HG03095 (cell line): ENCODE measurements at regions not wholly inside any gene's neighbourhood (a gene's known extent, or its start where the extent isn't known, plus 50 kb on each side); places are given as distances from the start of the nearest gene placed in this dataset.
"Not testable (repeated sequence)": the region's sequence is repeated elsewhere in the genome, so short reads cannot be mapped to it uniquely, and the experiment has no call there.

ENCODE experiments used
- ATAC-seq: cut with Tn5 transposase; IDR thresholded peaks from one replicate; pipeline ENCODE4 v1.9.1; 2021; ENCODE audit warnings: moderate library complexity; ENCODE audit not compliant: unreplicated experiment

DNA sequence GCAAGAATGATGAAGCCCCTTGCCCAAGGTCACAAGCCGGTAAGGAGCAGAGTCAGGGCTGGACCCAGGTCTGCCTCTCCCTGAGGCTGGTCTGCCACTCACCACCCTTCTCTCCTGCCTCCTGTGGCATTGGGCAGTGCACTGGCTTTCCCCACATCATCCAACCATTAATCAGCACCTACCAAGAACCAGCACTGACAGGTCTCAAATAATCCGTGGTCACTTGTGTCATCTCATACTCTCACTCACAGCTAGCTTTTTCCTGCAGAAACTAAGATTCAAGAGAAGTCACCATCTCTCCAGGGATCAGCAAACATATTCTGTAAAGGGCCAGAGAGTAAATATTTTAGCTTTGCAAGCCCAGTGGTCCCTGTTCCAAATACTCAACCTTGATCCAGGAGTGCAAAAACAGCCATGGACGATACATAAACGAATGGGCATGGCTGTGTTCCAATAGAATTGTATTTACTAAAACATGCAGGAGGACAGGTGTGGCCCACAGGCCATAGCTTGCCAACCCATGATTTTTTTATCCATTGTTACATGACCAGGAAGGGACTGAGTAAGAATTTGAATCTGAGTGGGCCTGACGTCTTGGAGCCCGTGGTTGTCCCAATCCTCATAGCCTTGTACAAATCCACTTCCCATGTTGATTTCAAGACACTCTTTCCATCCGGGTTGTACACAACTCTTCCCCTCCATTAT is 374.2 kb downstream of the BCL11B start:
- no peak for ATAC-seq

DNA sequence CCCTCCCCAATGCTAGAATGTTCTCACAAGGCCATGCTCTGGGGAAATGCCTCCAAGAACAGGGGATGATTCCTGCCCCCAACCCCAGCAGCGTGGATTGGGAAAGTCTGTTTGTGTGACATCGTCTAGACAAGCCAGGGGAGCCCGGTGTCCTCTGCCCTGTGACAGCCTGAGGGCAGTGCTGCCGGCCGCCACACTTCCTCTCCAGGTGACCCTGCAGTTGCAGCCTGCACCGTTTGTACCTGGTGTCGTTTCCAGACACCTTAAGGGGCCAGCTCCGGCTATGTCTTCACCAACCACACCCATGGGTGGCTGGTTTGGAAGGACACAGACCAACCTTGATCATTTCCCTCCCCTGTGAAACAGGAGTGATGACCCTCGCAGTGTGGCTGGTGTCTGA is 372.6 kb downstream of the BCL11B start:
- no peak for ATAC-seq

DNA sequence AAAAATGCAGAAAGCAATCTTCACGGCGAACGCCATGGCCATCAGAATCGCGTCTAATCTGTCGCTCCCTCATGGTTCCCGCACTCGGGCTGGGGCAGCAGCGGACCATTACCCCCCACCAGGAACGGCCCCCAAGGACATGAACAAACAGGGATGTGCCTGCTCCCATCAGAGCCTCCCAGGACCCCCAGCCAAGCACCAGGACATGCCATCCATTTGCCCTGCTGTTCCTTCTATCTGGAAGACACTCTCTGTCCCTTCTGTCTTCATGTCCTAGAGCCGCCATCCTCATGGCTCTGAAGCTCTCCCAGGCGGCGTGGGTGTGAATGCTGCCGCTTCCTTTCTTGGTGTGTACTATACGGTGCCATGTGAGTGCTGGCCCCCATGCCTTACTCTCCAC is 371.8 kb downstream of the BCL11B start:
- ATAC-seq: no peak

DNA sequence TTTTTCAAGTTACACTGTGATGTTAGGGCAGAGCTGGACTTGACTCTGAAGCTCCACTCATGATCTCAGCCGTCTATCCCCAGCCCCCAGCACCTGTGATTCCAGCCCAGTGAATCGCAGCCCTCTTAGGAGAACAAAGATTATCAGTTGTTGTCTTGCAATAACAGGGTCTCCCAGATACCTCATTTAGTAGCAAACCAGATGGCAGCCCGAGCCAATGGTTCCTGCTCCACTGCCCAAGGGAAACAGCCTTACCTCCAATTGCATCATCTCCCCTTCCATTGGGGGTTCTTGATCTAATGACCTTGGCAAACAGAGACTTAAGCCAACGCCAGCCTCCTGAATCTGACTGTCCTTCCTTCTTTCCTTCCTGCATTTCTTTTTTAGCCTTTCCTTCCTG is 371.2 kb downstream of the BCL11B start:
- ATAC-seq: no peak

DNA sequence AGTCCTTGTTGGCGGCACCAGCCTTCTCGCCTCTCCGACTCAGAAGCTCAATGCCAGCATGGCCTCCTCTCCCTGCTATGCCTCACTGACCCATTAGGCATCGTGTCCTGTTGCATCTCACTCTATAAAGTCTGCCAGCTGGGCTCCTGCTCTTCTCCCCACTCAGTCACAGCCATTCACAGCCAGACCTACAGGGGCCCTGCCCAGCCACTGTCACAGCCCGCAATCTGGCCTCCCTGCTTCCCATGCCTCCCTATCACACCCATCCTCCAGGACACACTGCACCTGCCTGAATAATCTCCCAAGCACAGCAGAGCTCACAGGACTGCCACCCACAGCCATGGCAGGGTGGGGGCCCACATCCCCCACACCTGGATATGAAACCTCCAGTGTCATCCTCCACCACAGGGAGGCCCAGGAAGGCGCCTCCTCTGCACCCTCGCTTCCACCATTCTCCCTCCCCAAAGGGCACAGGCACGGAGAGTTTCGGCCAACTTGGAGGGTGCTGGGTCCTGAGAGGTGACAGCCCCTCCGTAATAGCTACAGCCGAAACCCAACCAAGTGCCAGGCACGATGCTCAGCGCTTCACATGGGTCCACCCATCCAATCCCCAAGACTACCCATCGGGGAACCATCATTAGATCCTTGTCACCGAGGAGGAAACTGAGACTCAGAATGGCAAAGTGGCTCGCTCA is 370.3 kb downstream of the BCL11B start:
- ATAC-seq: no peak

DNA sequence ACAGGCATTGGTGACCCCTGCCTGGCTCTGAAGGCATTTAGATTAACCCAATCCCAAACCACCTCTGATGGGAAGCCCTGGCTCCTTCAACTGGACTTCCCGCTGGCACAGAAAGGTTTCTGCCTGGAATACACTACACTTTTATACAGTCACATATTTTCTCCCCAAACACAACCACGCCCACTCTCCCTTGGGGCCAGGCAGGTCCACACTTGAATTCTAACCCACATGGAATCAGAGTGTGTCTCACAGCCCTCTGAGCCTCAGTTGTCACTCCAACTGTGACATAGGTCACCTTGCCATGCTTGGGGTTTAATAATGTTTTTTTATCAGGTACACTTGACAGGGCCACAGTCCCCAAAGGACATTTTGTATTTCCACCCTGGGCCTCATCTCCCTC is 368.6 kb downstream of the BCL11B start:
- ATAC-seq: no peak

DNA sequence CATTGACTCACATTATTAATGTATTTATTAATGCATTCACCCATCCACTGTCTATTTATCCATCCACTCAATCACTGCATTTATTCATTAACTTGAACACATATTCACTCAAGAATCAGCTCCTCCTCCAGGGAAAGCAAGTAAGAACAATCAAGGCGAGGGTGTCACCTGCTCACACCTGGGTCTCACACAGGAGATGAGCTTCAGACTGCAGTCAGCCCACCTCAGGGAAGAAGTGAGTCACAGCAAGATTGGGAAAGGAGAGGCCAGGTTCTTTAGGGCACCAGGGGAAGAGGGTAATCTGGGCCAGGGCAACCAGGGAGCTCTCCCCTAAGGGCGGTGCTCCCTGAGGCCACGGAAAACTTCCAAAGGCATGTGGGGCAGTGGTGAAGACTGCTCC is 367.3 kb downstream of the BCL11B start:
- no peak for ATAC-seq

DNA sequence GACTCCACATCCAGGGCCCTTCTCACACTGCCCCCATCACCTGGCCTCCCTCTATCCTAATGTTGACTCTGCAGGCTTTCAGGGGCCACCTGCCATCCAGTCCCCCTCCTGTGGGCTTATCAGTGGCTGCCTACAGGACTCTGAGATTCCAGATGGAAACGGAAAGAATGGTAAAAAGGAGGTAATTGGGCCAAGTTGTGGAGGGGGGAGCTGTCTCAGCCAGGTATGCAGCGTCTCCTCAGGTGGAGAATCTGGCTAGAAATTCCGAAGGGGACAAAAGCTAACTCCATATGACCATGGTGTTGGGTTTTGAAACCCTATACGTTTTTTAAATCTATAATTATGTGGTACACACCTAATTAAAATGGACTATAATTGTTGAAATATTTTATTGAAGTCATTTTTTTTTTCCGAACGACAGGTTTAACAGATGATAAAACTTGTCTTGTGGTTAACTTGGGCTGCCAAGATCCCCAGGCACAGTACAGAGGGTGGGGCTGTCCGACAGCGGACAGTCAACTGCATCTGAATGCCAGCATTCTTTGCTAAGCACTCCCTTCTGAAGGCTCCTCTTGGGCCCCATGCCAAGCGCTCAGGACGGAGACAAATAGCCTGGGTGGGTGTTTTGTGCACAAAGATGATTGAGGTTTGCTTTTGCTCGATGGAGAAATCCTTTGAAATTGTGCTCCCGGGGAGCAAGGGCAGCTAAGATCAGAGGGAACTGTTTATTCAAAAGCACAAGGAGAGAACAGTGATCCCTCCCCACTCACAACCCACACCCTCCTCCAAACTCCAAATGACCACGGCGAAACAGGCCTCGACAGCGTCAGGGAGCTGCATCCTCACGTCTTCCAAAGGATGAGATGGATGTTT is 365.6 kb downstream of the BCL11B start:
- ATAC-seq: no peak

DNA sequence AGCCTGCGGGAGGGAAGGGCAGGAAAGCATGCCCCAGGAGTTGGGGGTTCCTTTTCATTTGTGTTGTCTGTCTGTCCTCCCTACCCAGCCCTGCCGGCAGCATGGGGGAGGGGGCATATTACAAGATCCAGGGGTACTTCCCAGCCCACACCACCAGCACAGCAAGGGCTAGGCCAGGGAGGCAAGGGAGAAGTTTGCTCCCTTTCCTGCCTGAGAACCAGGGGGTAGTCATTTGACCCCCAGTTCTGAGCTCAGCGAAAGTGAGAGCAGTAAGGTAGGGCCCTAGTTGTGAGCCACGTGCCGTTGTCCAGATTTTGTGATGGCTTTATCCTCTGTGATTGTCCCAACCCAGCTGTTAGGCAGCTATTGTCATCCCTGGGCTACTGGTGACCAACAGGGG is 364.7 kb downstream of the BCL11B start:
- no peak for ATAC-seq

DNA sequence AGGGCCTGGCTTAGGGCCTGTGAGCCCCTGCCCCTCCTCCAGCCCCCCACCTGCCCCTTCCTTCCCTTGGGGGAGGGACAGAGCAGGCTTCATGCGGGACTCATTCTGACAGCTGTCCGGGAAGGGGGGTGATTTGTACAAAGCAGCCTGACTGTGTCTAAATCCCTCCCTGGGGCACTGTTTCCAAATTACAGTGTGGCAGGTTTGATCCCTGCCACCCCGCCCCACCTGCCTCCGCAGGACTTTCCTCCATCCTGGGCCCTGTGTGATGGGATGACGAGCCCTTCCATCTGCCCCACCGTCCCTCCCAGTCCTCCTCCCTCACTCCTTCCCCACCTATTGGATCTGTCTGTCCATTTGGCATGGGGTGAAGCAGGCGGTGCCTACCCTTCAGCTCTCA is 363.9 kb downstream of the BCL11B start:
- no peak for ATAC-seq

DNA sequence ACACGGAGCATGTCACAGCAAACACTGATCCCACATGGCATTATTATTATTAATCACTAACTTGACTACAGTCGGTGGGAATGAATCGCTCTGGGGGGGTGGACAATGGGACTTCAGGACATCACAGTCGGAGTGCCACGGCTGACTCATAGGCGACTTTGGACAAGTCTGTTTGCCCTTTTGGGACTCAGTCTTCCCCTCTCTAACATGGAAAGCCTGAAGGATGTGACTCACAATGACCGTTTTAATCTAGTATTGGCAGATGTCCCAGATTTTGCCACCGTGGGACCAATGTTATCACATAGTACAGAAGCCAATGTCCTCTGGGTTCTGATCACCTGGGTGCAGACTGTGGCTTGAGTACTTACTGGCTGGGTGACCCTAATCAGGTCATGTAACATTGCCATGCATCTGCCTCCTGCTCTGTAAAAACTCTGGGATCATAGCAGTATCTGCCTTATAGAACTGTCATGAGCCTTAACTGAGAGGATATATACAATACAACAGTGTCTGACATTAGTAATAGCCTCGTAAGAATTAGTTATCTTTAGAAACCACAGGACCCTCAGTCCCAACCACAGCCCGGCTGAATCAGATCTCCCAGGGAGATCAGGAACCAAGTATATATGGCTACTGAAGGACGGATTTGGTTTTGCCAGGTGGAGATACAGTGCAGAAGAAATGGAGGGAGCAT is 362.6 kb downstream of the BCL11B start:
- ATAC-seq: no peak

DNA sequence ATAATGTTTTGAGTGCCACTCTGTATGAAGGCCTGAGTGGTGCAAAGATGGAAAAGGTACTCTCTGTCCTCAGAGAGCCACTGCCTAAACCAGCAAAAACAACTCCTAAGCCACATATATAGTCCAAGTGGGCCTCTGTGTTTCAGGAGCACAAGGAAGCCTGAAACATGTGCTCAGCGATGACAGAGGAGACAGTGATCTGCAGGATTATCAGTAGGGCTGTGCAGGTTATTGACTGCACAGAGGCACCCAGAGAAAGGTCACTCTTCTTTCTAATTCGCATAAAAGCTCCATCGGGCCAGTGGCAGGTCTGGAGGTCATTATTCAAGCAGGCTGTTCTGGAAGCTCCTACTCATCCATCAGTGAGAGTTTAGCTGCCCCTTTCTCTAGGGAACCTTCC is 361.9 kb downstream of the BCL11B start:
- no peak for ATAC-seq

DNA sequence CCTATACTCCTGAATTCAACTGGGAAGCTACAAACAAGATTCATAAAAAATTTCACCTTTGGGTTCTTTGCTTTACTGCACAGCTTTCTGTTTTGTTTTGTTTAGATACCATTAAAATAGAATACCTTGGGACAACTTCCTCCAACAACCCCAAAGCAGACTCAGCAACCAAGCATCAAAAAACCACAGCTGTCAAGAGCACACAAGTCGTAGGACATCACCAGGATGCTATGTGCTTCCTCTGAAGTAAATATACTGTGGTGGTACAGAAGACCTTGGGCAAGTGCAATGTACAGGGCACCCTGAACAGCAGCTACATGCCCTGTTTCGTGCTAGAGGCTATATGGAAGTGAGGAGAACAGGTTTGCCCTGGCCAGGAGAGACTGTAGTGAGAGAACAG is 359.3 kb downstream of the BCL11B start:
- no peak for ATAC-seq

DNA sequence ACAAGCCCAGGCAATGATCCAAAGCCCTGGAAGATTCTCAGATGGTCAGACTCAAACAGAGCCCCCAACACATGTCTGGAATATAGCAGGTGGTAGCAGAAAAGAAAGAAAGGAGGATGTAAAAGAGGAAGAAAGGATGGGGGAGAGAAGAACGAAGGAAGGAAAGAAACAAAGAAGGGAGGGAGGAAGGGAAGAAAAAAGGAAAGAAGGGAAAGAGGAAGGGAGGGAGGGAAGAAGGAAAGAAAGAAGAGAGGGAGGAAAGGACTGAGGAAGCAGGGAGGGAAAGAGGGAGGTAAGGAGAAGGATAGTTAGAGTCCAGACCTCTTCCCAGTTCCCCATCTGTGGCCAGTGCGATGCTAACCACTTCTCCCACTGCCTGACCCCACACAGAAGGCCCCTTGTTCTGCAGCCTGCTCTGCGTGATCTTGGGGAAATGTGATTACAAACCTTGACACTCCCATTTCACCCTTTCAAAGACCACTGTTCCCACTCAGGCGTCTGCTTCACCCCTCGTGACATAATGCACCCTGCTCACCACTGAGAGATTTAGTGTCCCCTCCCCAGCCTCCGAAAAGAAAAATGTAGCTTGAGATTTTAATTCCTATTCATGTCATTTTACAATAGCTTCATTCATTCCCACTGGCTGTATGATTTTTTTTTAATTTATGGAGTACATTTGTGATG is 357.9 kb downstream of the BCL11B start:
- no peak for ATAC-seq

DNA sequence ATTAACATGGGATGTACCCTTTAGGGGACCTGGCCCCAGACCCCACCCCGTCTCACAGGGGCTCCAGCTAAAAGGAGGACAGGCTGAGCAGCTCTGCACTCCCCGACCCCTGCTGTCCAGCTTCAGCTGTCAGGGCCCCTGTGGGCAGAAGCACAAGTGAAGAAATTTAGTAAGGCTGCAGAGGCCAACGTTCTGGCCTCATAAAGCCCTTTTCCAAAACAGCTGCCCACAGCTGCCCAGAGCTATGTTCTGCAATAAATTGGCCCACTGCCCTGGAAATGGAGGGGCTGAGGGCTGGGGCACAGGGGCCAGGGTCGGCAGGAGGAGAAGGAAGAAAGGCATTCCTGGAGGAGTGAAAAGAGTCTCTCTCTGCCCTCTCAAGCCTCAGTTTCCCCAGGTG is 357.1 kb downstream of the BCL11B start:
- no peak for ATAC-seq

DNA sequence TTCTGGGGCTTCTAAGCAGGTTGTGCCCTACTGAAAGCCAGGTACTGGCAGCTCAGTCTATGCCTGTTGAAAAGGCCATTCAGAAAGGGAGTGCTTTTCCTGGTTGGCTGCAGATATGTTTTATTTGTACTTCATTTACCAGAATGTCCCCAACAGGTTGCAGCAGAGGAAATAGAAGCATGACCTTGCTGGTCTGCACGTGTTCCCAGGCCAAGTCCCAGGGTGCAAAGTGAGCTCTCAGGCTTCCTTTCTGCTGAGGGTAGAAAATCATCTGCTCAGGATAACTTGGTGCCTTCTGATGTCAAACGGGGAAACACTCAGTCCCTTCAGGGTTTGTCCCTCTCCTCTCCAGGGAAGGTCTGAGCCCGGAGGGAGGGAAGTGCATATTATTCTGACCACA is 356.4 kb downstream of the BCL11B start:
- ATAC-seq: no peak

DNA sequence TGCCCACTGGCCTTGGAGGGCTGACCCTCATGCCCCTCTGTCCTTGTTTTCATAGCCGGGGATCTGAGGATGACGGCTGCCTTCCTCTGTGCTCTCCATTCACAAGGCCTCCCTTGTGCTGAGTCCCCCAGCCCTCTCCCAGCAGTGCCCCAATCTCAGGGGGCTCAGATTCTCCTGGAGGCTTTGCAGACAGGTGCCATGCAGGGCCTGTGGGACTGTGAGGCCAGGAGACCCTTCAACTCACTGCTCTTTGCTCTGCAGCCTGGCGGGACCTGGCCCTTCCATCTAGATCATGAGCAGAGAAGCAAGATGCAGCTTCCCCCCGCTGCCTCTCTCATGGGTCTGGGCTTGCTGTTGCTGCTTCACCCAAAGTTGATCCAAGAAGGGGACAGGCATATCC is 356.0 kb downstream of the BCL11B start:
- no peak for ATAC-seq

DNA sequence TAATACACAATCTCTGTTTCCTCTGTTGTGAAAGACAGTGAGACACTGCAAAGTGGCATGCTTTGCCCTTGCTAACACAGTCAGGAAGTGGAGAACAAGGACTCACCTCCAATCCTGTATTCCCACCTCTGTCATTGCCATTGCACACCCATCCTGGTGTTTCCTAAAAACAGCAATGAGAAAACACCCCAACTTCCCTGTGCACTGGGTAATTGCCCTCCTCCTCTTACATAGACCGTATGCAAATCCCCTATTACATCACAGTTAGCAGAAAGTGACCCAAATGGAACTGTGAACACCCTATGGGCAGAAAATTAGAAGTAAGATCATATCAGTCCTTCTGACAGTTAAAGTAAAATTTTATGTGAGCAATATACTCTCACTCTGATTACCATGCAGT is 355.5 kb downstream of the BCL11B start:
- ATAC-seq: no peak

DNA sequence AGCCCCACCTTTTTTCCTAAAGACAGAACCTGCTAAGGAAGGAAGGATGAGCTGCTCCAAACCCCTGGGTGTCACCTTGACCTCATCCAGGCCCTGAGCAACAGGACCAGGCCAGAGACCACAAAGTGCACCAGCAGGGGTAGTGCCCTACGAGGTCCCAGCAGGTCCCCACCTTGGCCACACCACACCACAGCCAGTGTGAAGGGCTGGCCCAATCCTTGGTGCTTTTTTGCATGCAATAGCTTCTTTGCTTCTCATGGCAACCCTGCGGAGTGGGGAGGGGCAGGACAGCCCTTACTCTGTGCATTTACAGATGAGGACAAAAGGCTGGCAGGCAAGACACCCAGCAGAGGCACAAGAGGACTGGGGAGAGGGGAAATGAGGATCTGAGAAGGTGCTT is 352.6 kb downstream of the BCL11B start:
- no peak for ATAC-seq

DNA sequence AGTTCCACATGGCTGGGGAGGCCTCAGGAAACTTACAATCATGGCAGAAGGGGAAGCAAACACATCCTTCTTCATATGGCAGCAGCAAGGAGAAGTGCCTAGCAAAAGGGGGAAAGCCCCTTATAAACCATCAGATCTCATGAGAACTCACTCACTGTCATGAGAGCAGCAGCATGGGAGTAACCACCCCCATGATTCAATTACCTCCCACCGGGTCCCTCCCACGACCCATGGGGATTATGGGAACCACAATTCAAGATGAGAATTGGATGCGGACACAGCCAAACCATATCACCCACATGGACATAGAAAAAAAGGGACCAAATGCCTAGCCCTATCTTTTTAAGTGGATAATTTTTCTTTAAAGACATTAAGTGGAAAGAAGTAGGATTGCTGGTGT is 350.7 kb downstream of the BCL11B start:
- ATAC-seq: not testable (repeated sequence)

DNA sequence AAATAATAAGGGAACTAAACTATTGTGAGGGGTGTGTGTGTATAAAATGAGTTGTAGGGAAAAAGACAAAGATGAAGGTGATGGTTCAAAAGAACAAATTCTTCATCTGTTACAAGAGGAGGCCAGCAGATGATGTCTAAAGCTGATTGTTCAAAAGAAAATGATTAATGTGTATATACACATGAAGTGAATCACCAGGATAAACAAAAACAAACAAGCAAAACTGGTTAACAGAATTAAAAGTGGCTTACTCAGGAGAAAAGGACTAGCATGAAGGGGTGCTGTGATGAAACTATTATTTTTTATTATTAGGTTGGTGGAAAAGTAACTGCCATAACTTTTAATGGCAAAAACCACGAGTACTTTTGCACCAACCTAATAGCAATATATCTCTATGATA is 348.4 kb downstream of the BCL11B start:
- no peak for ATAC-seq
